ENCODE measurements at regions not wholly inside any gene's neighbourhood (a gene's known extent, or its start where the extent isn't known, plus 50 kb on each side); places are given as distances from the start of the nearest gene placed in this dataset.

- DNase-seq (ENCODE audit: low read depth in 2 of 3, low spot score in 2 of 3): no peak
Observed at GRCh38 chr1:199759268-199759730, 268.2 kb upstream of the NR5A2 start.

- no peak for DNase-seq (ENCODE audit: low read depth in 2 of 3, low spot score in 2 of 3)
Observed at GRCh38 chr1:199762572-199762971, 264.9 kb upstream of the NR5A2 start.

- no peak for DNase-seq (ENCODE audit: low read depth in 2 of 3, low spot score in 2 of 3)
Observed at GRCh38 chr1:199766218-199766792, 261.2 kb upstream of the NR5A2 start.

GRCh38 chr1:199767700-199768099 is 259.8 kb upstream of the NR5A2 start:
- DNase-seq (ENCODE audit: low read depth in 2 of 3, low spot score in 2 of 3): no peak

- no peak for DNase-seq (ENCODE audit: low read depth in 2 of 3, low spot score in 2 of 3)
Observed at GRCh38 chr1:199774433-199775089, 252.9 kb upstream of the NR5A2 start.

GRCh38 chr1:199776768-199777497 is 250.6 kb upstream of the NR5A2 start:
- DNase-seq (ENCODE audit: low read depth in 2 of 3, low spot score in 2 of 3): no peak

GRCh38 chr1:199778324-199778955 is 249.1 kb upstream of the NR5A2 start:
- DNase-seq (ENCODE audit: low read depth in 2 of 3, low spot score in 2 of 3): no peak

GRCh38 chr1:199780091-199780490 is 247.4 kb upstream of the NR5A2 start:
- no peak for DNase-seq (ENCODE audit: low read depth in 2 of 3, low spot score in 2 of 3)

GRCh38 chr1:199780948-199781670 is 246.4 kb upstream of the NR5A2 start:
- DNase-seq (ENCODE audit: low read depth in 2 of 3, low spot score in 2 of 3): no peak

- no peak for DNase-seq (ENCODE audit: low read depth in 2 of 3, low spot score in 2 of 3)
Observed at GRCh38 chr1:199784138-199784895, 243.2 kb upstream of the NR5A2 start.

- no peak for DNase-seq (ENCODE audit: low read depth in 2 of 3, low spot score in 2 of 3)
Observed at GRCh38 chr1:199786695-199787094, 240.8 kb upstream of the NR5A2 start.

- no peak for DNase-seq (ENCODE audit: low read depth in 2 of 3, low spot score in 2 of 3)
Observed at GRCh38 chr1:199789141-199789540, 238.4 kb upstream of the NR5A2 start.

- DNase-seq (ENCODE audit: low read depth in 2 of 3, low spot score in 2 of 3): no peak
Observed at GRCh38 chr1:199791495-199791894, 236.0 kb upstream of the NR5A2 start.

- DNase-seq (ENCODE audit: low read depth in 2 of 3, low spot score in 2 of 3): no peak
Observed at GRCh38 chr1:199792874-199793273, 234.6 kb upstream of the NR5A2 start.

- DNase-seq (ENCODE audit: low read depth in 2 of 3, low spot score in 2 of 3): no peak
Observed at GRCh38 chr1:199794105-199794863, 233.2 kb upstream of the NR5A2 start.

- no peak for DNase-seq (ENCODE audit: low read depth in 2 of 3, low spot score in 2 of 3)
Observed at GRCh38 chr1:199799116-199799515, 228.4 kb upstream of the NR5A2 start.

- DNase-seq (ENCODE audit: low read depth in 2 of 3, low spot score in 2 of 3): no peak
Observed at GRCh38 chr1:199804526-199804925, 223.0 kb upstream of the NR5A2 start.

GRCh38 chr1:199808110-199808870 is 219.2 kb upstream of the NR5A2 start:
- DNase-seq (ENCODE audit: low read depth in 2 of 3, low spot score in 2 of 3): no peak

GRCh38 chr1:199809311-199809710 is 218.2 kb upstream of the NR5A2 start:
- no peak for DNase-seq (ENCODE audit: low read depth in 2 of 3, low spot score in 2 of 3)

Measured in activated CD8-positive, alpha-beta memory T cell treated with anti-CD3 and anti-CD28 coated beads for 48 hours (primary cell).